ENCODE measurements at regions not wholly inside any gene's neighbourhood (a gene's known extent, or its start where the extent isn't known, plus 50 kb on each side); places are given as distances from the start of the nearest gene placed in this dataset.

DNA sequence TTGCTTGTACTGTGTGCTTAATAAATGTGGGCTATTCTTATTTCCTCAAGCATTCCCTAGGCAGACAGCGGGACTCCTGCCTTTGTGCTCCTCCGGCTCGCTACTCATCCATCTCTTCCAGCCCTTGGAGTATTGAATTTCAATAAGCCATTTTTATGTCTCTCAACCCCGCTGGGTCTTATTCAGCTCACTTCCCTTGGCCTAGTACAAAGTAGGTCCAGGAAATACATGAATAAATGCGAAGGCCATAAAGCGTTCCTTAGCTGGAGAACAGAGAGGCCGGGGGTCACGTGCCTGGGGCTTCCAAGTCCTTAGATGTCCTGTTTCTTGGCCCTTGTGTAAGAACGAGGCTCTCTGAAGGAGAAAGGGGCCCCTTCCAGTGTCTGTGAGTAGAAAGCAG, 236.7 kb upstream of the ASIC2 start (continued):
- TF ChIP-seq, protein P1, sequence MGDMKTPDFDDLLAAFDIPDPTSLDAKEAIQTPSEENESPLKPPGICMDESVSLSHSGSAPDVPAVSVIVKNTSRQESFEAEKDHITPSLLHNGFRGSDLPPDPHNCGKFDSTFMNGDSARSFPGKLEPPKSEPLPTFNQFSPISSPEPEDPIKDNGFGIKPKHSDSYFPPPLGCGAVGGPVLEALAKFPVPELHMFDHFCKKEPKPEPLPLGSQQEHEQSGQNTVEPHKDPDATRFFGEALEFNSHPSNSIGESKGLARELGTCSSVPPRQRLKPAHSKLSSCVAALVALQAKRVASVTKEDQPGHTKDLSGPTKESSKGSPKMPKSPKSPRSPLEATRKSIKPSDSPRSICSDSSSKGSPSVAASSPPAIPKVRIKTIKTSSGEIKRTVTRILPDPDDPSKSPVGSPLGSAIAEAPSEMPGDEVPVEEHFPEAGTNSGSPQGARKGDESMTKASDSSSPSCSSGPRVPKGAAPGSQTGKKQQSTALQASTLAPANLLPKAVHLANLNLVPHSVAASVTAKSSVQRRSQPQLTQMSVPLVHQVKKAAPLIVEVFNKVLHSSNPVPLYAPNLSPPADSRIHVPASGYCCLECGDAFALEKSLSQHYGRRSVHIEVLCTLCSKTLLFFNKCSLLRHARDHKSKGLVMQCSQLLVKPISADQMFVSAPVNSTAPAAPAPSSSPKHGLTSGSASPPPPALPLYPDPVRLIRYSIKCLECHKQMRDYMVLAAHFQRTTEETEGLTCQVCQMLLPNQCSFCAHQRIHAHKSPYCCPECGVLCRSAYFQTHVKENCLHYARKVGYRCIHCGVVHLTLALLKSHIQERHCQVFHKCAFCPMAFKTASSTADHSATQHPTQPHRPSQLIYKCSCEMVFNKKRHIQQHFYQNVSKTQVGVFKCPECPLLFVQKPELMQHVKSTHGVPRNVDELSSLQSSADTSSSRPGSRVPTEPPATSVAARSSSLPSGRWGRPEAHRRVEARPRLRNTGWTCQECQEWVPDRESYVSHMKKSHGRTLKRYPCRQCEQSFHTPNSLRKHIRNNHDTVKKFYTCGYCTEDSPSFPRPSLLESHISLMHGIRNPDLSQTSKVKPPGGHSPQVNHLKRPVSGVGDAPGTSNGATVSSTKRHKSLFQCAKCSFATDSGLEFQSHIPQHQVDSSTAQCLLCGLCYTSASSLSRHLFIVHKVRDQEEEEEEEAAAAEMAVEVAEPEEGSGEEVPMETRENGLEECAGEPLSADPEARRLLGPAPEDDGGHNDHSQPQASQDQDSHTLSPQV (IDR thresholded peaks at IDR 0.05): no peak
- TF ChIP-seq IRF4 (IDR thresholded peaks at IDR 0.05; ENCODE audit: low read depth, low read length) (no peak), TAF1 (IDR thresholded peaks at IDR 0.05; ENCODE audit: borderline replicate concordance, low read depth, low read length) (no peak), ZNF384 (IDR thresholded peaks at IDR 0.05; ENCODE audit: borderline replicate concordance, low read depth, low read length) (no peak), ASH2L (IDR thresholded peaks at IDR 0.05; ENCODE audit: borderline replicate concordance, low read depth) (no peak), DPF2 (IDR thresholded peaks at IDR 0.05) (no peak)

DNA sequence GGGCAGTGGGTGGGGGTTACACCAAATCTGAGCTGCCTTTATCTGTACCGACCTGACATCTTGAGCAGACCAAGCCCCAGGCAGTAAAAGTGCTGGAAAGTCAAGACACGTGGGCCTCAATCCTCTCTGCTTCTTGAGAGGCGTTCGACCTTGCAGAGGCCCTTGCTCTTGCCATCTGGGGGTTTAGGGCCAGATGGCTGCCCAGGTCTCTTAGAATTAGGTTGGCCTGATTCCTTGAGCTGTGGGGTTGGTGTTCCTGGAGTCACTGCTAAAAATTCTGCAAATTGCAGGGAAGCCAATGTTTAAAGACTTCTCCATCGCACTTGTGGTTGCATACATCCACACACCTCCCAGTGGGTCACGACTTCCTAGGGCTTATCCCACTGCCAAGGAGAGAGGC, 238.2 kb upstream of the ASIC2 start:
- ChIA-PET CTCF (interaction anchor here (1.6 kb wide), 1 partner anchor 9 kb away, joined by 5 read pairs; no protein-coding TSS in a partner anchor), RAD21 (ENCODE audit: unreplicated experiment) (no interaction called here), SMC1A (ENCODE audit: uncharacterized antibody, unreplicated experiment) (no interaction called here), POLR2A (no interaction called here)
- no peaks in the 10 kb centered on the region for H3K36me3 ChIP-seq (ENCODE audit: control insufficient read depth in 2 of 2, insufficient read depth in 2 of 2, low read length in 1 of 2)
- WGBS (ENCODE audit: insufficient coverage, insufficient replicate concordance, low lambda C conversion rate, missing lambda C conversion rate): 28% methylated on average over 6 of the region's 6 CpGs
- no peak overlapping the region for H3K9ac ChIP-seq (ENCODE audit: control insufficient read depth, insufficient read depth, low read length)
- no peak overlapping the region for H3K27ac ChIP-seq (ENCODE audit: control insufficient read depth, insufficient read depth)
- H3K27me3 ChIP-seq (replicated peaks in 1 of 2; ENCODE audit: control insufficient read depth in 2 of 2, insufficient read depth in 2 of 2, low read length in 1 of 2): peaks cover 0 to 4% of the 10 kb centered on the region in 2 experiments; a peak in 1 of 4 replicates
- H3K4me1 ChIP-seq (ENCODE audit: control insufficient read depth, insufficient read depth, low read length): no peaks in the 10 kb centered on the region
- intact Hi-C loops (cut with micrococcal nuclease; ENCODE audit: unreplicated experiment): no loop called here
- BruUV-seq (replicated peaks): no TSS peak
- DNase-seq (ENCODE audit: low read depth, low spot score) (no peak), FAIRE-seq (no peak), ATAC-seq (no peak)
- H3K4me2 ChIP-seq (ENCODE audit: control insufficient read depth, insufficient read depth): no peak overlapping the region
- no peaks in the 10 kb centered on the region for H4K20me1 ChIP-seq (ENCODE audit: control insufficient read depth, insufficient read depth)
- H3K4me3 ChIP-seq: no peak overlapping the region
- no peak for TF ChIP-seq DPF2 (IDR thresholded peaks at IDR 0.05)
- TF ChIP-seq, protein P2, sequence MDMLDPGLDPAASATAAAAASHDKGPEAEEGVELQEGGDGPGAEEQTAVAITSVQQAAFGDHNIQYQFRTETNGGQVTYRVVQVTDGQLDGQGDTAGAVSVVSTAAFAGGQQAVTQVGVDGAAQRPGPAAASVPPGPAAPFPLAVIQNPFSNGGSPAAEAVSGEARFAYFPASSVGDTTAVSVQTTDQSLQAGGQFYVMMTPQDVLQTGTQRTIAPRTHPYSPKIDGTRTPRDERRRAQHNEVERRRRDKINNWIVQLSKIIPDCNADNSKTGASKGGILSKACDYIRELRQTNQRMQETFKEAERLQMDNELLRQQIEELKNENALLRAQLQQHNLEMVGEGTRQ (IDR thresholded peaks at IDR 0.05; ENCODE audit: borderline replicate concordance, low read depth, low read length): no peak
- TF ChIP-seq ZNF622 (IDR thresholded peaks at IDR 0.05): no peak
- TF ChIP-seq, protein P3, sequence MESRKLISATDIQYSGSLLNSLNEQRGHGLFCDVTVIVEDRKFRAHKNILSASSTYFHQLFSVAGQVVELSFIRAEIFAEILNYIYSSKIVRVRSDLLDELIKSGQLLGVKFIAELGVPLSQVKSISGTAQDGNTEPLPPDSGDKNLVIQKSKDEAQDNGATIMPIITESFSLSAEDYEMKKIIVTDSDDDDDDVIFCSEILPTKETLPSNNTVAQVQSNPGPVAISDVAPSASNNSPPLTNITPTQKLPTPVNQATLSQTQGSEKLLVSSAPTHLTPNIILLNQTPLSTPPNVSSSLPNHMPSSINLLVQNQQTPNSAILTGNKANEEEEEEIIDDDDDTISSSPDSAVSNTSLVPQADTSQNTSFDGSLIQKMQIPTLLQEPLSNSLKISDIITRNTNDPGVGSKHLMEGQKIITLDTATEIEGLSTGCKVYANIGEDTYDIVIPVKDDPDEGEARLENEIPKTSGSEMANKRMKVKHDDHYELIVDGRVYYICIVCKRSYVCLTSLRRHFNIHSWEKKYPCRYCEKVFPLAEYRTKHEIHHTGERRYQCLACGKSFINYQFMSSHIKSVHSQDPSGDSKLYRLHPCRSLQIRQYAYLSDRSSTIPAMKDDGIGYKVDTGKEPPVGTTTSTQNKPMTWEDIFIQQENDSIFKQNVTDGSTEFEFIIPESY (IDR thresholded peaks at IDR 0.05): no peak
- no peaks in the 10 kb centered on the region; the same call in 2 of the 3 replicates for H3K9me3 ChIP-seq (replicated peaks; ENCODE audit: control insufficient read depth, insufficient read depth, low read length)
- in situ Hi-C loops (cut with MboI): loop anchor here (10.0 kb wide), 1 partner anchor 63 kb away; no protein-coding TSS in a partner anchor
- no peaks in the 10 kb centered on the region for H3K79me2 ChIP-seq (ENCODE audit: control insufficient read depth, insufficient read depth, low read length)
- no peak overlapping the region for H2AFZ ChIP-seq (ENCODE audit: control insufficient read depth, low read depth, low read length)

Measured in GM12878 (cell line).